ENCODE measurements at regions not wholly inside any gene's neighbourhood (a gene's known extent, or its start where the extent isn't known, plus 50 kb on each side); places are given as distances from the start of the nearest gene placed in this dataset.

- TF ChIP-seq, protein P1, sequence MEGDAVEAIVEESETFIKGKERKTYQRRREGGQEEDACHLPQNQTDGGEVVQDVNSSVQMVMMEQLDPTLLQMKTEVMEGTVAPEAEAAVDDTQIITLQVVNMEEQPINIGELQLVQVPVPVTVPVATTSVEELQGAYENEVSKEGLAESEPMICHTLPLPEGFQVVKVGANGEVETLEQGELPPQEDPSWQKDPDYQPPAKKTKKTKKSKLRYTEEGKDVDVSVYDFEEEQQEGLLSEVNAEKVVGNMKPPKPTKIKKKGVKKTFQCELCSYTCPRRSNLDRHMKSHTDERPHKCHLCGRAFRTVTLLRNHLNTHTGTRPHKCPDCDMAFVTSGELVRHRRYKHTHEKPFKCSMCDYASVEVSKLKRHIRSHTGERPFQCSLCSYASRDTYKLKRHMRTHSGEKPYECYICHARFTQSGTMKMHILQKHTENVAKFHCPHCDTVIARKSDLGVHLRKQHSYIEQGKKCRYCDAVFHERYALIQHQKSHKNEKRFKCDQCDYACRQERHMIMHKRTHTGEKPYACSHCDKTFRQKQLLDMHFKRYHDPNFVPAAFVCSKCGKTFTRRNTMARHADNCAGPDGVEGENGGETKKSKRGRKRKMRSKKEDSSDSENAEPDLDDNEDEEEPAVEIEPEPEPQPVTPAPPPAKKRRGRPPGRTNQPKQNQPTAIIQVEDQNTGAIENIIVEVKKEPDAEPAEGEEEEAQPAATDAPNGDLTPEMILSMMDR (IDR thresholded peaks at IDR 0.05; ENCODE audit: low read depth, low read length, missing control alignments): no peak
- Histone ChIP-seq H3K4me3 (ENCODE audit: low read depth, low read length) (no peak overlapping the region), H3K36me3 (replicated peaks) (no peaks in the 10 kb centered on the region), H3K27ac (no peak overlapping the region), H3K27me3 (replicated peaks) (no peaks in the 10 kb centered on the region)
- in situ Hi-C loops (cut with HindIII; ENCODE audit: low pct_ligation_motif_present, low sequenced_read_pairs): no loop called here
- no peak for DNase-seq
These were observed 468.0 kb upstream of the KLHL4 start for GRCh38 chrX:87049567-87049966.

- in situ Hi-C loops (cut with HindIII; ENCODE audit: low pct_ligation_motif_present, low sequenced_read_pairs): no loop called here
- no peaks in the 10 kb centered on the region for H3K36me3 ChIP-seq (replicated peaks)
- TF ChIP-seq, protein P1 (IDR thresholded peaks at IDR 0.05; ENCODE audit: low read depth, low read length, missing control alignments): no peak
- no peak for DNase-seq
- H3K27me3 ChIP-seq (replicated peaks): no peaks in the 10 kb centered on the region
- no peak overlapping the region for H3K27ac ChIP-seq
- H3K4me3 ChIP-seq (ENCODE audit: low read depth, low read length): no peak overlapping the region
These were observed 454.0 kb upstream of the KLHL4 start for GRCh38 chrX:87063642-87064041.

GRCh38 chrX:87064502-87064901 lies 453.1 kb upstream of the KLHL4 start:
- H3K4me3 ChIP-seq (ENCODE audit: low read depth, low read length): no peak overlapping the region
- no peak for DNase-seq
- H3K27me3 ChIP-seq (replicated peaks): no peaks in the 10 kb centered on the region
- TF ChIP-seq, protein P1 (IDR thresholded peaks at IDR 0.05; ENCODE audit: low read depth, low read length, missing control alignments): no peak
- no peak overlapping the region for H3K27ac ChIP-seq
- H3K36me3 ChIP-seq (replicated peaks): no peaks in the 10 kb centered on the region
- in situ Hi-C loops (cut with HindIII; ENCODE audit: low pct_ligation_motif_present, low sequenced_read_pairs): no loop called here

- no peak for DNase-seq
- TF ChIP-seq, protein P1 (IDR thresholded peaks at IDR 0.05; ENCODE audit: low read depth, low read length, missing control alignments): no peak
- in situ Hi-C loops (cut with HindIII; ENCODE audit: low pct_ligation_motif_present, low sequenced_read_pairs): no loop called here
- Histone ChIP-seq H3K27ac (no peak overlapping the region), H3K4me3 (ENCODE audit: low read depth, low read length) (no peak overlapping the region), H3K27me3 (replicated peaks) (no peaks in the 10 kb centered on the region), H3K36me3 (replicated peaks) (no peaks in the 10 kb centered on the region)
These were observed 449.7 kb upstream of the KLHL4 start for GRCh38 chrX:87067795-87068369.

- Histone ChIP-seq H3K4me3 (ENCODE audit: low read depth, low read length) (no peak overlapping the region), H3K36me3 (replicated peaks) (no peaks in the 10 kb centered on the region), H3K27me3 (replicated peaks) (no peaks in the 10 kb centered on the region), H3K27ac (no peak overlapping the region)
- DNase-seq: no peak
- TF ChIP-seq, protein P1 (IDR thresholded peaks at IDR 0.05; ENCODE audit: low read depth, low read length, missing control alignments): no peak
- in situ Hi-C loops (cut with HindIII; ENCODE audit: low pct_ligation_motif_present, low sequenced_read_pairs): no loop called here
These were observed 439.4 kb upstream of the KLHL4 start for GRCh38 chrX:87078231-87078630.

DNA sequence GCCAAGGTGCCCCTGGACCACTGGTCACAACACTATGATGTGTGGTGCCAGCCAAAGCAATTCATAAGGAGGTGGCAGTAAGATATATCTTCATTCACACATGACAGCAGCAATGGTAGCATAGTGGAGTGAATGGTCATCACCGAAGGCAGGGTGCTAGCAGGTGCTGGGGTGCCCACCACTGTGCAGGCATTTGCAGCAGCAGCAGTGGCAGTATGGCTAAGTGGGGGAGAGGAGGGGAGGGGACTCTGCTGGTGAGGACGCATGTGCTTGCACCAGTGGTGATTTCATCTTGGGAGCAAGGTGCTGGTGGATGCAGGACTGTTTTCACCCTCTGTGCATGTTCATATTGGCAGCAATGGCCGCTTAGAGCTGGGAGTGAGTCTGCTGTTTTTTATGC lies 419.1 kb upstream of the KLHL4 start:
- TF ChIP-seq, protein P1 (IDR thresholded peaks at IDR 0.05; ENCODE audit: low read depth, low read length, missing control alignments): no peak
- Histone ChIP-seq H3K27ac (no peak overlapping the region), H3K27me3 (replicated peaks) (no peaks in the 10 kb centered on the region), H3K4me3 (ENCODE audit: low read depth, low read length) (no peak overlapping the region), H3K36me3 (replicated peaks) (no peaks in the 10 kb centered on the region)
- DNase-seq: no peak
- in situ Hi-C loops (cut with HindIII; ENCODE audit: low pct_ligation_motif_present, low sequenced_read_pairs): no loop called here
